HCT116 (cell line): ENCODE measurements at regions not wholly inside any gene's neighbourhood (a gene's known extent, or its start where the extent isn't known, plus 50 kb on each side); places are given as distances from the start of the nearest gene placed in this dataset.

Source experiments
- ATAC-seq: fragments of 200-7000 bp; cut with Tn5 transposase; 2 replicates; pipeline ENCODE4 v1.9.1; 2020; ENCODE audit warnings: mild to moderate bottlenecking, moderate library complexity
- BruUV-seq: library from RNA; stranded (reverse); fragments of 400-500 nt; replicated peaks from 2 replicates; lab custom pipeline; 2021; lab: Mats Ljungman, UMichigan
- CTCF ChIA-PET: fragments of 300-600 bp; sonication (Branson Sonifier 250); formaldehyde crosslinking; loops from one replicate; lab custom pipeline; 2021; ENCODE audit warnings: antibody characterized with exemption; lab: Charles Lee
- POLR2A ChIA-PET: fragments of 300-600, 350-600 bp; sonication (Branson Sonifier 250); formaldehyde crosslinking; loops from one replicate; lab custom pipeline; 2021; ENCODE audit warnings: antibody characterized with exemption; lab: Charles Lee
- RAD21 ChIA-PET, 2 experiments: fragments of 300-600 bp; sonication (Branson Sonifier 250); formaldehyde crosslinking; loops; one replicate each; lab custom pipeline; 2023; ENCODE audit warnings: low total read pairs in 2 of 2; ENCODE audit not compliant: uncharacterized antibody in 2 of 2, unreplicated experiment in 2 of 2, low non-redundant PET in 1 of 2; lab: Charles Lee
- DNase-seq: peaks from one replicate; pipeline ENCODE4 v3.0.0-alpha.2; 2010; ENCODE audit warnings: low read depth, low spot score
- H2AFZ ChIP-seq: fragments of 200-600 bp; shearing (Covaris generic), sonication (generic); 2 replicates; pipeline ENCODE4 v1.6.1; 2017; ENCODE audit warnings: low read depth, mixed run types, mixed read lengths, antibody characterized with exemption, low read length; ENCODE audit not compliant: poor library complexity, severe bottlenecking
- H3K27ac ChIP-seq: 2 replicates; pipeline ENCODE4 v1.5.1; 2012; ENCODE audit warnings: low read depth, low read length
- H3K27me3 ChIP-seq: fragments of 200-600 bp; sonication (generic); 2 replicates; pipeline ENCODE4 v1.6.1; 2016; ENCODE audit warnings: mixed run types, low read length, mixed read lengths; ENCODE audit not compliant: insufficient read depth
- H3K36me3 ChIP-seq, 2 experiments: fragments of 200-500 bp in 1 of 2; fragments of 200-600 bp in 1 of 2; sonication (Bioruptor generic) in 1 of 2; sonication (generic) in 1 of 2; 2 replicates each; pipeline versions ENCODE4 v1.5.1 to v1.6.1; 2014 to 2016; ENCODE audit warnings: low read length in 2 of 2, inconsistent platforms in 1 of 2, mixed read lengths in 1 of 2, mixed run types in 1 of 2; ENCODE audit not compliant: insufficient read depth in 2 of 2, control insufficient read depth in 1 of 2
- H3K4me1 ChIP-seq, 2 experiments: fragments of 200-600 bp in 1 of 2; sonication (generic) in 1 of 2; 2 replicates each; pipeline versions ENCODE4 v1.5.1 to v1.6.1; 2012 to 2017; ENCODE audit warnings: low read length in 2 of 2, inconsistent platforms in 1 of 2, mild to moderate bottlenecking in 1 of 2, mixed read lengths in 1 of 2, mixed run types in 1 of 2, moderate library complexity in 1 of 2; ENCODE audit not compliant: insufficient read depth in 2 of 2, control insufficient read depth in 1 of 2
- H3K4me2 ChIP-seq: fragments of 200-600 bp; sonication (generic); 2 replicates; pipeline ENCODE4 v1.6.1; 2017; ENCODE audit warnings: mixed run types, low read length, mixed read lengths
- H3K4me3 ChIP-seq, 2 experiments: fragments of 200-600 bp in 1 of 2; sonication (generic) in 1 of 2; replicated peaks in 1 of 2; 2 replicates each; pipeline ENCODE4 v1.5.1; 2011 to 2016; ENCODE audit warnings: low read length in 2 of 2, control low read depth in 1 of 2, low read depth in 1 of 2, mild to moderate bottlenecking in 1 of 2, mixed read lengths in 1 of 2, mixed run types in 1 of 2
- H3K79me2 ChIP-seq: fragments of 200-600 bp; sonication (generic); 2 replicates; pipeline ENCODE4 v1.6.1; 2017; ENCODE audit warnings: mild to moderate bottlenecking, mixed run types, low read length, moderate library complexity, mixed read lengths; ENCODE audit not compliant: insufficient read depth
- H3K9ac ChIP-seq: fragments of 200-600 bp; sonication (generic); 2 replicates; pipeline ENCODE4 v1.6.1; 2016; ENCODE audit warnings: low read length, mixed read lengths
- H3K9me2 ChIP-seq: fragments of 200-600 bp; sonication (generic), shearing (Covaris generic); 2 replicates; pipeline ENCODE4 v1.6.1; 2017; ENCODE audit warnings: mixed run types, mild to moderate bottlenecking, moderate library complexity; ENCODE audit not compliant: insufficient read depth
- H3K9me3 ChIP-seq, 2 experiments: fragments of 200-500 bp in 1 of 2; fragments of 200-600 bp in 1 of 2; sonication (Bioruptor generic) in 1 of 2; sonication (generic) in 1 of 2; 2 replicates each; pipeline ENCODE4 v1.6.1; 2014 to 2017; ENCODE audit warnings: low read length in 2 of 2, mixed read lengths in 2 of 2, inconsistent platforms in 1 of 2, low read depth in 1 of 2, mild to moderate bottlenecking in 1 of 2, mixed run types in 1 of 2, moderate library complexity in 1 of 2; ENCODE audit not compliant: control insufficient read depth in 1 of 2, insufficient read depth in 1 of 2
- H4K20me1 ChIP-seq: fragments of 200-600 bp; sonication (generic), shearing (Covaris generic); 2 replicates; pipeline ENCODE4 v1.6.1; 2017; ENCODE audit warnings: mixed run types, mild to moderate bottlenecking, moderate library complexity; ENCODE audit not compliant: insufficient read depth
- CBX3 ChIP-seq: IDR thresholded peaks from 2 replicates; pipeline ENCODE4 v1.6.1; 2012; ENCODE audit warnings: low read depth
- CEBPB ChIP-seq: IDR thresholded peaks from 2 replicates; pipeline ENCODE4 v1.6.1; 2012; ENCODE audit warnings: low read depth
- EGR1 ChIP-seq: IDR thresholded peaks from 2 replicates; pipeline ENCODE4 v1.6.1; 2012; ENCODE audit warnings: low read depth
- ELF1 ChIP-seq: IDR thresholded peaks from 2 replicates; pipeline ENCODE4 v1.6.1; 2012; ENCODE audit warnings: low read depth, borderline replicate concordance
- EZH2 ChIP-seq: fragments of 200-600 bp; sonication (generic); IDR thresholded peaks from 2 replicates; pipeline ENCODE4 v1.6.1; 2017; ENCODE audit warnings: antibody characterized with exemption, mixed run types
- EZH2phosphoT487 ChIP-seq: fragments of 200-600 bp; IDR thresholded peaks from 2 replicates; pipeline ENCODE4 v1.6.1; 2018; ENCODE audit warnings: antibody characterized with exemption, borderline replicate concordance
- JUND ChIP-seq: IDR thresholded peaks from 2 replicates; pipeline ENCODE4 v1.6.1; 2012
- POLR2AphosphoS5 ChIP-seq: IDR thresholded peaks from 2 replicates; pipeline ENCODE4 v1.6.1; 2011; ENCODE audit warnings: mild to moderate bottlenecking, low read depth, low read length, moderate library complexity
- RAD21 ChIP-seq: IDR thresholded peaks from 2 replicates; pipeline ENCODE4 v1.6.1; 2012; ENCODE audit warnings: low read depth, mild to moderate bottlenecking
- SIN3A ChIP-seq: IDR thresholded peaks from 2 replicates; pipeline ENCODE4 v1.6.1; 2012; ENCODE audit warnings: low read depth
- SP1 ChIP-seq: IDR thresholded peaks from 2 replicates; pipeline ENCODE4 v1.6.1; 2012; ENCODE audit warnings: low read depth
- SRF ChIP-seq: IDR thresholded peaks from 2 replicates; pipeline ENCODE4 v1.6.1; 2012; ENCODE audit warnings: low read depth
- YY1 ChIP-seq: IDR thresholded peaks from 2 replicates; pipeline ENCODE4 v1.6.1; 2011; ENCODE audit warnings: low read length, low read depth, moderate library complexity, mild to moderate bottlenecking; ENCODE audit not compliant: insufficient replicate concordance; ENCODE audit errors: extremely low read depth
- ZBTB33 ChIP-seq: IDR thresholded peaks from 2 replicates; pipeline ENCODE4 v1.6.1; 2011; ENCODE audit warnings: mild to moderate bottlenecking, low read length, moderate library complexity; ENCODE audit not compliant: insufficient replicate concordance; ENCODE audit errors: extremely low read depth
- ZFX ChIP-seq: fragments of 450-650 bp; IDR thresholded peaks from 2 replicates; pipeline ENCODE4 v1.6.1; 2017
- ZNF274 ChIP-seq: fragments of 200-500 bp; sonication (Bioruptor generic); IDR thresholded peaks from 2 replicates; pipeline ENCODE4 v1.6.1; 2014; ENCODE audit warnings: mild to moderate bottlenecking, low read depth, low read length, inconsistent platforms
- intact Hi-C: fragments of 100-400 bp; cut with micrococcal nuclease; formaldehyde crosslinking; loops from 2 replicates; pipeline ENCODE4 v1.10.0; 2022
- TF ChIP-seq, protein P1 (sequence below): IDR thresholded peaks from 2 replicates; pipeline ENCODE4 v1.6.1; 2012
- TF ChIP-seq, protein P2 (sequence below), 3 experiments: fragments of 200-600 bp in 1 of 3; sonication (generic) in 1 of 3; IDR thresholded peaks in 2 of 3; conservative IDR thresholded peaks in 1 of 3; 2 replicates each; pipeline ENCODE4 v1.5.1; 2012 to 2017; ENCODE audit warnings: low read depth in 2 of 3, low read length in 2 of 3, antibody characterized with exemption in 1 of 3, borderline replicate concordance in 1 of 3, control low read depth in 1 of 3, mild to moderate bottlenecking in 1 of 3, mixed read lengths in 1 of 3, mixed run types in 1 of 3, moderate library complexity in 1 of 3; ENCODE audit not compliant: insufficient read depth in 1 of 3
- TF ChIP-seq, protein P3 (sequence below): IDR thresholded peaks from 2 replicates; pipeline ENCODE4 v1.6.1; 2012; ENCODE audit warnings: low read depth
- TF ChIP-seq, protein P4 (sequence below): IDR thresholded peaks from 2 replicates; pipeline ENCODE4 v1.6.1; 2012

- H2AFZ ChIP-seq = no peak overlapping the region
- ChIA-PET RAD21 (no interaction called here), POLR2A (no interaction called here), CTCF (no interaction called here)
- no peak for TF ChIP-seq SIN3A
- no peak for TF ChIP-seq EGR1
- no peak for TF ChIP-seq EZH2phosphoT487
- TF ChIP-seq POLR2AphosphoS5 = no peak
- TF ChIP-seq, protein P1, sequence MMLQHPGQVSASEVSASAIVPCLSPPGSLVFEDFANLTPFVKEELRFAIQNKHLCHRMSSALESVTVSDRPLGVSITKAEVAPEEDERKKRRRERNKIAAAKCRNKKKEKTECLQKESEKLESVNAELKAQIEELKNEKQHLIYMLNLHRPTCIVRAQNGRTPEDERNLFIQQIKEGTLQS = no peak
- TF ChIP-seq EZH2 = no peak
- TF ChIP-seq, protein P2, sequence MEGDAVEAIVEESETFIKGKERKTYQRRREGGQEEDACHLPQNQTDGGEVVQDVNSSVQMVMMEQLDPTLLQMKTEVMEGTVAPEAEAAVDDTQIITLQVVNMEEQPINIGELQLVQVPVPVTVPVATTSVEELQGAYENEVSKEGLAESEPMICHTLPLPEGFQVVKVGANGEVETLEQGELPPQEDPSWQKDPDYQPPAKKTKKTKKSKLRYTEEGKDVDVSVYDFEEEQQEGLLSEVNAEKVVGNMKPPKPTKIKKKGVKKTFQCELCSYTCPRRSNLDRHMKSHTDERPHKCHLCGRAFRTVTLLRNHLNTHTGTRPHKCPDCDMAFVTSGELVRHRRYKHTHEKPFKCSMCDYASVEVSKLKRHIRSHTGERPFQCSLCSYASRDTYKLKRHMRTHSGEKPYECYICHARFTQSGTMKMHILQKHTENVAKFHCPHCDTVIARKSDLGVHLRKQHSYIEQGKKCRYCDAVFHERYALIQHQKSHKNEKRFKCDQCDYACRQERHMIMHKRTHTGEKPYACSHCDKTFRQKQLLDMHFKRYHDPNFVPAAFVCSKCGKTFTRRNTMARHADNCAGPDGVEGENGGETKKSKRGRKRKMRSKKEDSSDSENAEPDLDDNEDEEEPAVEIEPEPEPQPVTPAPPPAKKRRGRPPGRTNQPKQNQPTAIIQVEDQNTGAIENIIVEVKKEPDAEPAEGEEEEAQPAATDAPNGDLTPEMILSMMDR (IDR thresholded peaks at IDR 0.05 in 2 of 3, conservative IDR thresholded peaks at IDR 0.05 in 1 of 3; ENCODE audit: borderline replicate concordance in 1 of 3, insufficient read depth in 1 of 3, low read depth in 2 of 3, low read length in 2 of 3) = no peak
- no peak for TF ChIP-seq ZFX
- TF ChIP-seq ELF1 = no peak
- TF ChIP-seq YY1 = no peak
- TF ChIP-seq ZNF274 = no peak
- no peak for TF ChIP-seq JUND
- no peak for TF ChIP-seq SRF
- TF ChIP-seq CBX3 = no peak
- no peak for TF ChIP-seq ZBTB33
- no peak for TF ChIP-seq CEBPB
- no peak for TF ChIP-seq RAD21
- no peak for TF ChIP-seq SP1
- TF ChIP-seq, protein P3, sequence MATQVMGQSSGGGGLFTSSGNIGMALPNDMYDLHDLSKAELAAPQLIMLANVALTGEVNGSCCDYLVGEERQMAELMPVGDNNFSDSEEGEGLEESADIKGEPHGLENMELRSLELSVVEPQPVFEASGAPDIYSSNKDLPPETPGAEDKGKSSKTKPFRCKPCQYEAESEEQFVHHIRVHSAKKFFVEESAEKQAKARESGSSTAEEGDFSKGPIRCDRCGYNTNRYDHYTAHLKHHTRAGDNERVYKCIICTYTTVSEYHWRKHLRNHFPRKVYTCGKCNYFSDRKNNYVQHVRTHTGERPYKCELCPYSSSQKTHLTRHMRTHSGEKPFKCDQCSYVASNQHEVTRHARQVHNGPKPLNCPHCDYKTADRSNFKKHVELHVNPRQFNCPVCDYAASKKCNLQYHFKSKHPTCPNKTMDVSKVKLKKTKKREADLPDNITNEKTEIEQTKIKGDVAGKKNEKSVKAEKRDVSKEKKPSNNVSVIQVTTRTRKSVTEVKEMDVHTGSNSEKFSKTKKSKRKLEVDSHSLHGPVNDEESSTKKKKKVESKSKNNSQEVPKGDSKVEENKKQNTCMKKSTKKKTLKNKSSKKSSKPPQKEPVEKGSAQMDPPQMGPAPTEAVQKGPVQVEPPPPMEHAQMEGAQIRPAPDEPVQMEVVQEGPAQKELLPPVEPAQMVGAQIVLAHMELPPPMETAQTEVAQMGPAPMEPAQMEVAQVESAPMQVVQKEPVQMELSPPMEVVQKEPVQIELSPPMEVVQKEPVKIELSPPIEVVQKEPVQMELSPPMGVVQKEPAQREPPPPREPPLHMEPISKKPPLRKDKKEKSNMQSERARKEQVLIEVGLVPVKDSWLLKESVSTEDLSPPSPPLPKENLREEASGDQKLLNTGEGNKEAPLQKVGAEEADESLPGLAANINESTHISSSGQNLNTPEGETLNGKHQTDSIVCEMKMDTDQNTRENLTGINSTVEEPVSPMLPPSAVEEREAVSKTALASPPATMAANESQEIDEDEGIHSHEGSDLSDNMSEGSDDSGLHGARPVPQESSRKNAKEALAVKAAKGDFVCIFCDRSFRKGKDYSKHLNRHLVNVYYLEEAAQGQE = no peak
- TF ChIP-seq, protein P4, sequence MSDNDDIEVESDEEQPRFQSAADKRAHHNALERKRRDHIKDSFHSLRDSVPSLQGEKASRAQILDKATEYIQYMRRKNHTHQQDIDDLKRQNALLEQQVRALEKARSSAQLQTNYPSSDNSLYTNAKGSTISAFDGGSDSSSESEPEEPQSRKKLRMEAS = no peak
- no peaks in the 10 kb centered on the region for H4K20me1 ChIP-seq
- H3K27me3 ChIP-seq = no peaks in the 10 kb centered on the region
- no peaks in the 10 kb centered on the region for H3K79me2 ChIP-seq
- H3K9me3 ChIP-seq = no peaks in the 10 kb centered on the region
- H3K9me2 ChIP-seq = no peaks in the 10 kb centered on the region
- ATAC-seq (no peak), DNase-seq (no peak)
- no peak overlapping the region for H3K4me3 ChIP-seq
- intact Hi-C loops = no loop called here
- no peak overlapping the region for H3K4me2 ChIP-seq
- H3K36me3 ChIP-seq = no peaks in the 10 kb centered on the region
- BruUV-seq = no TSS peak
- no peak overlapping the region for H3K27ac ChIP-seq
- no peak overlapping the region for H3K9ac ChIP-seq
- no peaks in the 10 kb centered on the region for H3K4me1 ChIP-seq
Measured at GRCh38 chr2:10508038-10508437, 59.9 kb upstream of the ODC1 start.
